HUES6 (cell line): ENCODE measurements at regions not wholly inside any gene's neighbourhood (a gene's known extent, or its start where the extent isn't known, plus 50 kb on each side); places are given as distances from the start of the nearest gene placed in this dataset.
"Not testable (repeated sequence)": the region's sequence is repeated elsewhere in the genome, so short reads cannot be mapped to it uniquely, and the experiment has no call there.

Experiments
- H3K27ac ChIP-seq: 2 replicates; pipeline ENCODE4 v1.7.0; 2013; ENCODE audit warnings: low read depth, mild to moderate bottlenecking, low read length, inconsistent platforms
- H3K27me3 ChIP-seq: 2 replicates; pipeline ENCODE4 v1.6.1; 2013; ENCODE audit warnings: low read length; ENCODE audit not compliant: control insufficient read depth, insufficient read depth
- H3K36me3 ChIP-seq: 2 replicates; pipeline ENCODE4 v1.6.1; 2013; ENCODE audit warnings: low read length; ENCODE audit not compliant: control insufficient read depth, insufficient read depth
- H3K4me1 ChIP-seq: 2 replicates; pipeline ENCODE4 v1.6.1; 2013; ENCODE audit warnings: low read length; ENCODE audit not compliant: control insufficient read depth, insufficient read depth
- H3K4me3 ChIP-seq: 2 replicates; pipeline ENCODE4 v1.5.1; 2013; ENCODE audit warnings: low read depth, low read length
- H3K9ac ChIP-seq: one replicate; pipeline ENCODE4 v1.6.1; 2013; ENCODE audit warnings: mild to moderate bottlenecking, low read length
- H3K9me3 ChIP-seq: 2 replicates; pipeline ENCODE4 v1.6.1; 2013; ENCODE audit warnings: low read depth, low read length; ENCODE audit not compliant: control insufficient read depth, insufficient read depth

- H3K4me3 ChIP-seq = no peak overlapping the region
- no peaks in the 10 kb centered on the region for H3K27me3 ChIP-seq
- H3K9me3 ChIP-seq = no peaks in the 10 kb centered on the region
- H3K27ac ChIP-seq = no peak overlapping the region
- no peak overlapping the region for H3K9ac ChIP-seq
- H3K4me1 ChIP-seq = peaks cover 35% of the 10 kb centered on the region
- no peaks in the 10 kb centered on the region for H3K36me3 ChIP-seq
Observed at GRCh38 chr6:132130626-132131298, 179.6 kb upstream of the CCN2 start.

GRCh38 chr6:132128424-132128823 is 177.3 kb upstream of the CCN2 start:
- Histone ChIP-seq H3K4me3 (no peak overlapping the region), H3K4me1 (peaks cover 29% of the 10 kb centered on the region), H3K27ac (no peak overlapping the region), H3K36me3 (no peaks in the 10 kb centered on the region), H3K9me3 (no peaks in the 10 kb centered on the region), H3K27me3 (no peaks in the 10 kb centered on the region), H3K9ac (no peak overlapping the region)

- no peaks in the 10 kb centered on the region for H3K27me3 ChIP-seq
- H3K9me3 ChIP-seq = no peaks in the 10 kb centered on the region
- H3K4me3 ChIP-seq = no peak overlapping the region
- no peak overlapping the region for H3K27ac ChIP-seq
- H3K4me1 ChIP-seq = peaks cover 6% of the 10 kb centered on the region
- H3K36me3 ChIP-seq = no peaks in the 10 kb centered on the region
- H3K9ac ChIP-seq = no peak overlapping the region
Observed at GRCh38 chr6:132126150-132126549, 175.0 kb upstream of the CCN2 start.

- Histone ChIP-seq H3K27me3 (no peaks in the 10 kb centered on the region), H3K9ac (no peak overlapping the region), H3K4me1 (no peaks in the 10 kb centered on the region), H3K4me3 (no peak overlapping the region), H3K36me3 (no peaks in the 10 kb centered on the region), H3K27ac (no peak overlapping the region), H3K9me3 (no peaks in the 10 kb centered on the region)
Observed at GRCh38 chr6:132122871-132123270, 171.7 kb upstream of the CCN2 start.

GRCh38 chr6:132122176-132122575 is 171.0 kb upstream of the CCN2 start:
- no peaks in the 10 kb centered on the region for H3K36me3 ChIP-seq
- no peak overlapping the region for H3K27ac ChIP-seq

GRCh38 chr6:132118144-132118543 is 167.0 kb upstream of the CCN2 start:
- H3K27me3 ChIP-seq = no peaks in the 10 kb centered on the region
- no peak overlapping the region for H3K27ac ChIP-seq
- no peaks in the 10 kb centered on the region for H3K36me3 ChIP-seq
- H3K4me3 ChIP-seq = no peak overlapping the region
- H3K4me1 ChIP-seq = no peaks in the 10 kb centered on the region
- no peak overlapping the region for H3K9ac ChIP-seq
- no peaks in the 10 kb centered on the region for H3K9me3 ChIP-seq

More at GRCh38 chr6:132122176-132122575, 171.0 kb upstream of the CCN2 start:
- Histone ChIP-seq H3K4me3 (no peak overlapping the region), H3K9me3 (no peaks in the 10 kb centered on the region), H3K9ac (no peak overlapping the region), H3K4me1 (no peaks in the 10 kb centered on the region), H3K27me3 (no peaks in the 10 kb centered on the region)

GRCh38 chr6:132115714-132116366 is 164.7 kb upstream of the CCN2 start:
- Histone ChIP-seq H3K9ac (no peak overlapping the region), H3K9me3 (peaks cover 4% of the 10 kb centered on the region), H3K27ac (no peak overlapping the region), H3K27me3 (no peaks in the 10 kb centered on the region), H3K4me3 (no peak overlapping the region), H3K4me1 (no peaks in the 10 kb centered on the region), H3K36me3 (no peaks in the 10 kb centered on the region)

- Histone ChIP-seq H3K9ac (no peak overlapping the region), H3K36me3 (no peaks in the 10 kb centered on the region), H3K4me3 (no peak overlapping the region), H3K27ac (no peak overlapping the region), H3K4me1 (no peaks in the 10 kb centered on the region), H3K9me3 (peaks cover 15% of the 10 kb centered on the region), H3K27me3 (no peaks in the 10 kb centered on the region)
Observed at GRCh38 chr6:132114201-132114825, 163.1 kb upstream of the CCN2 start.

- not testable (repeated sequence) for H3K4me1 ChIP-seq, H3K27ac ChIP-seq
- H3K9me3 ChIP-seq = peaks cover 38% of the 10 kb centered on the region
Observed at GRCh38 chr6:132109752-132110151, 158.6 kb upstream of the CCN2 start.

GRCh38 chr6:132107896-132108295 is 156.7 kb upstream of the CCN2 start:
- H3K36me3 ChIP-seq = no peaks in the 10 kb centered on the region
- H3K4me1 ChIP-seq = no peaks in the 10 kb centered on the region
- H3K27me3 ChIP-seq = no peaks in the 10 kb centered on the region
- no peak overlapping the region for H3K27ac ChIP-seq
- peaks cover 48% of the 10 kb centered on the region for H3K9me3 ChIP-seq
- no peak overlapping the region for H3K4me3 ChIP-seq
- no peak overlapping the region for H3K9ac ChIP-seq

More at GRCh38 chr6:132109752-132110151, 158.6 kb upstream of the CCN2 start:
- H3K36me3 ChIP-seq, H3K4me3 ChIP-seq, H3K9ac ChIP-seq, H3K27me3 ChIP-seq: not testable (repeated sequence)

GRCh38 chr6:132101535-132101934 is 150.4 kb upstream of the CCN2 start:
- Histone ChIP-seq H3K27me3 (no peaks in the 10 kb centered on the region), H3K4me1 (no peaks in the 10 kb centered on the region), H3K27ac (no peak overlapping the region), H3K4me3 (no peak overlapping the region), H3K9ac (no peak overlapping the region), H3K9me3 (peaks cover 9% of the 10 kb centered on the region), H3K36me3 (no peaks in the 10 kb centered on the region)
